Heart left ventricle (tissue), 13 donors: ENCODE measurements at regions not wholly inside any gene's neighbourhood (a gene's known extent, or its start where the extent isn't known, plus 50 kb on each side); places are given as distances from the start of the nearest gene placed in this dataset.

Experiments used
- POLR2A ChIP-seq, 2 donors: fragments of 450-650 bp; IDR thresholded peaks; one replicate each; pipeline ENCODE4 v1.6.1; 2017; ENCODE audit warnings: antibody characterized with exemption in 2 of 2, mild to moderate bottlenecking in 2 of 2, moderate library complexity in 2 of 2
- TF ChIP-seq, protein P1 (sequence below), 12 donors: fragments of 200-600 bp; sonication (generic) in 4 of 12; IDR thresholded peaks; one replicate each; pipeline versions ENCODE4 v1.5.0 to v1.8.0; 2018 to 2022; ENCODE audit warnings: antibody characterized with exemption in 12 of 12, mild to moderate bottlenecking in 5 of 12
- donor health status: ischemic (EF 13 %, LVEDD 7.1; RV severe dilation, severe dysfunction).
- donor health status: DM: no; HTN: yes; CAD: no.
- donor health status: DM: no; HTN: no; CAD: no.
- donor health status: ischemic (EF 25% LVEDD 6.9; RV normal size, moderate dysfunction).
- donor health status: ischemic (EF 25% LVEDD 5.7; RV mildly dilated, moderate dysfunction).
- donor health status: ischemic (EF 35%, LVEDD 5.7; RV mildly dilated, moderate dysfunction).
- donor health status: nonischemic (EF 11% LVEDD 7.7; RV severe dilation, severe dysfunction).
- donor health status: DM: yes; HTN: yes; CAD: no.
- donor health status: PGD.
- donor health status: ischemic (EF 29% LVEDD 5.4; RV normal size, mild dysfunction).
- donor health status: nonischemic (EF 23%, LVEDD 6.1; RV moderate dilation, normal function).

- TF ChIP-seq POLR2A (IDR thresholded peaks at IDR 0.05), result no peak
- TF ChIP-seq, protein P1, sequence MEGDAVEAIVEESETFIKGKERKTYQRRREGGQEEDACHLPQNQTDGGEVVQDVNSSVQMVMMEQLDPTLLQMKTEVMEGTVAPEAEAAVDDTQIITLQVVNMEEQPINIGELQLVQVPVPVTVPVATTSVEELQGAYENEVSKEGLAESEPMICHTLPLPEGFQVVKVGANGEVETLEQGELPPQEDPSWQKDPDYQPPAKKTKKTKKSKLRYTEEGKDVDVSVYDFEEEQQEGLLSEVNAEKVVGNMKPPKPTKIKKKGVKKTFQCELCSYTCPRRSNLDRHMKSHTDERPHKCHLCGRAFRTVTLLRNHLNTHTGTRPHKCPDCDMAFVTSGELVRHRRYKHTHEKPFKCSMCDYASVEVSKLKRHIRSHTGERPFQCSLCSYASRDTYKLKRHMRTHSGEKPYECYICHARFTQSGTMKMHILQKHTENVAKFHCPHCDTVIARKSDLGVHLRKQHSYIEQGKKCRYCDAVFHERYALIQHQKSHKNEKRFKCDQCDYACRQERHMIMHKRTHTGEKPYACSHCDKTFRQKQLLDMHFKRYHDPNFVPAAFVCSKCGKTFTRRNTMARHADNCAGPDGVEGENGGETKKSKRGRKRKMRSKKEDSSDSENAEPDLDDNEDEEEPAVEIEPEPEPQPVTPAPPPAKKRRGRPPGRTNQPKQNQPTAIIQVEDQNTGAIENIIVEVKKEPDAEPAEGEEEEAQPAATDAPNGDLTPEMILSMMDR (IDR thresholded peaks at IDR 0.05), result no peak
These were observed 273.0 kb upstream of the PREP start for GRCh38 chr6:105675715-105676397.
